ENCODE measurements at regions not wholly inside any gene's neighbourhood (a gene's known extent, or its start where the extent isn't known, plus 50 kb on each side); places are given as distances from the start of the nearest gene placed in this dataset.

GRCh38 chr18:10182009-10182624 lies 268.3 kb downstream of the VAPA start:
- no peak for DNase-seq

- no peak for DNase-seq
Measured at GRCh38 chr18:10184776-10185175, 269.7 kb upstream of the APCDD1 start.

GRCh38 chr18:10188971-10189810 lies 265.2 kb upstream of the APCDD1 start:
- DNase-seq = no peak

- DNase-seq = no peak
Measured at GRCh38 chr18:10190564-10190963, 263.9 kb upstream of the APCDD1 start.

- DNase-seq = no peak
Measured at GRCh38 chr18:10193444-10193843, 261.0 kb upstream of the APCDD1 start.

GRCh38 chr18:10194592-10194991 lies 259.8 kb upstream of the APCDD1 start:
- DNase-seq = no peak

GRCh38 chr18:10195529-10195928 lies 258.9 kb upstream of the APCDD1 start:
- no peak for DNase-seq

- DNase-seq = no peak
Measured at GRCh38 chr18:10197097-10197496, 257.3 kb upstream of the APCDD1 start.

- no peak for DNase-seq
Measured at GRCh38 chr18:10201226-10201625, 253.2 kb upstream of the APCDD1 start.

GRCh38 chr18:10201659-10202058 lies 252.8 kb upstream of the APCDD1 start:
- no peak for DNase-seq

- no peak for DNase-seq
Measured at GRCh38 chr18:10202845-10203321, 251.6 kb upstream of the APCDD1 start.

GRCh38 chr18:10205151-10205550 lies 249.3 kb upstream of the APCDD1 start:
- DNase-seq = no peak

- no peak for DNase-seq
Measured at GRCh38 chr18:10207682-10208345, 246.6 kb upstream of the APCDD1 start.

GRCh38 chr18:10209302-10209701 lies 245.1 kb upstream of the APCDD1 start:
- DNase-seq = no peak

- no peak for DNase-seq
Measured at GRCh38 chr18:10210057-10210633, 244.3 kb upstream of the APCDD1 start.

GRCh38 chr18:10213526-10213925 lies 240.9 kb upstream of the APCDD1 start:
- DNase-seq = no peak

GRCh38 chr18:10215446-10215845 lies 239.0 kb upstream of the APCDD1 start:
- DNase-seq = no peak

GRCh38 chr18:10216791-10217190 lies 237.6 kb upstream of the APCDD1 start:
- no peak for DNase-seq

- no peak for DNase-seq
Measured at GRCh38 chr18:10217211-10217610, 237.2 kb upstream of the APCDD1 start.

- DNase-seq = no peak
Measured at GRCh38 chr18:10225300-10225699, 229.1 kb upstream of the APCDD1 start.

GRCh38 chr18:10226971-10227370 lies 227.5 kb upstream of the APCDD1 start:
- DNase-seq = no peak

GRCh38 chr18:10228326-10228725 lies 226.1 kb upstream of the APCDD1 start:
- DNase-seq = no peak

- no peak for DNase-seq
Measured at GRCh38 chr18:10229458-10229857, 225.0 kb upstream of the APCDD1 start.

- DNase-seq = peak; percentile 66
Measured at GRCh38 chr18:10230072-10230471, 224.4 kb upstream of the APCDD1 start.

All from kidney glomerular epithelial cell (primary cell).